Heart left ventricle (tissue), 13 donors: ENCODE measurements at regions not wholly inside any gene's neighbourhood (a gene's known extent, or its start where the extent isn't known, plus 50 kb on each side); places are given as distances from the start of the nearest gene placed in this dataset.

Experiments used
- POLR2A ChIP-seq, 2 donors: fragments of 450-650 bp; IDR thresholded peaks; one replicate each; pipeline ENCODE4 v1.6.1; 2017; ENCODE audit warnings: antibody characterized with exemption in 2 of 2, mild to moderate bottlenecking in 2 of 2, moderate library complexity in 2 of 2
- TF ChIP-seq, protein P1 (sequence below), 12 donors: fragments of 200-600 bp; sonication (generic) in 4 of 12; IDR thresholded peaks; one replicate each; pipeline versions ENCODE4 v1.5.0 to v1.8.0; 2018 to 2022; ENCODE audit warnings: antibody characterized with exemption in 12 of 12, mild to moderate bottlenecking in 5 of 12
- donor health status: ischemic (EF 13 %, LVEDD 7.1; RV severe dilation, severe dysfunction).
- donor health status: DM: no; HTN: yes; CAD: no.
- donor health status: DM: no; HTN: no; CAD: no.
- donor health status: ischemic (EF 25% LVEDD 6.9; RV normal size, moderate dysfunction).
- donor health status: ischemic (EF 25% LVEDD 5.7; RV mildly dilated, moderate dysfunction).
- donor health status: ischemic (EF 35%, LVEDD 5.7; RV mildly dilated, moderate dysfunction).
- donor health status: nonischemic (EF 11% LVEDD 7.7; RV severe dilation, severe dysfunction).
- donor health status: DM: yes; HTN: yes; CAD: no.
- donor health status: PGD.
- donor health status: ischemic (EF 29% LVEDD 5.4; RV normal size, mild dysfunction).
- donor health status: nonischemic (EF 23%, LVEDD 6.1; RV moderate dilation, normal function).

DNA sequence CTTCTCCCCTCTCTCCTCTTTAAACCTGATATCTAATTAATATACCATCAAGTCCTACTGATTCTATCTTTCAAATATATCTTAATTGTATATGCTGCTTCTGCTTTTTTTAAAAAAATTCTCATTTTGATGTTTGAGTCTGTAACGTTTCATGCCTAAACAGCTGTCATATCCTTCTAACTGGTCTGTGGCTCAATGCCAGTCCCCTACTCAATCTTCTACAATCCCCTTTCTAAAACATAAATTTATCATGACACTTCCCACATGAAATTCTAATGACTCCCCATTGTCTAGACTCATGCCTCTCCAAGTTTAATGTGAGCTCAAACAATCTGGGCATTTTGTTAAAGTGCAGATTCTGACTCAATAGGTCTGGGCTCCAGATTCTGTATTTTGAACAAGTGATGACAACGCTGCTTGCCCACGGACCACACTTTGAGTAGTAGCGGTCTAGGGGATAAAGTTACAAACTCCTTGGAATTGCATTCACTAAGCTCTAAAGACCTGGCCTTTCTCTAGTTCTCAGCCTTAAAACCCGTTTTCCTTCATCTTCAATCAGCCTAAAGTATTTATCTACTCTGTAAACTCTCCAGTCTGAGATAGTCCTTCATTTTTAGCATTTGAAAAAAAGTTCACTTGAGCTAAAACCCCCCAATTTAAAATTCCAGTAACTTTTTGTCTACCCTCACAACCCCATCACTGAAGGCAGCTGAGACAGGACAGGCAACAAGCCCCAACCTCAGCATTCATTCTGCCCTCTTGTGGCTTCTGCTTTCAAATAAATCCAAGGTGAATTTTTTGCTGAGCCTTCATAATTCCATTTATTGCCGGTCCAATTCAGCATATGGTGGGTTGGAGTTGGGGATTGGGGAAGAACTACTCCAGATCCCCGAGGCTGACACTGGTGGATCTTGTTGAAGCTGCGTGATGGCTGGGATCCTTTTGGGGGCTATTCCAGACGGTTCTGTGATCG is 88.1 kb upstream of the THRB start:
- TF ChIP-seq, protein P1, sequence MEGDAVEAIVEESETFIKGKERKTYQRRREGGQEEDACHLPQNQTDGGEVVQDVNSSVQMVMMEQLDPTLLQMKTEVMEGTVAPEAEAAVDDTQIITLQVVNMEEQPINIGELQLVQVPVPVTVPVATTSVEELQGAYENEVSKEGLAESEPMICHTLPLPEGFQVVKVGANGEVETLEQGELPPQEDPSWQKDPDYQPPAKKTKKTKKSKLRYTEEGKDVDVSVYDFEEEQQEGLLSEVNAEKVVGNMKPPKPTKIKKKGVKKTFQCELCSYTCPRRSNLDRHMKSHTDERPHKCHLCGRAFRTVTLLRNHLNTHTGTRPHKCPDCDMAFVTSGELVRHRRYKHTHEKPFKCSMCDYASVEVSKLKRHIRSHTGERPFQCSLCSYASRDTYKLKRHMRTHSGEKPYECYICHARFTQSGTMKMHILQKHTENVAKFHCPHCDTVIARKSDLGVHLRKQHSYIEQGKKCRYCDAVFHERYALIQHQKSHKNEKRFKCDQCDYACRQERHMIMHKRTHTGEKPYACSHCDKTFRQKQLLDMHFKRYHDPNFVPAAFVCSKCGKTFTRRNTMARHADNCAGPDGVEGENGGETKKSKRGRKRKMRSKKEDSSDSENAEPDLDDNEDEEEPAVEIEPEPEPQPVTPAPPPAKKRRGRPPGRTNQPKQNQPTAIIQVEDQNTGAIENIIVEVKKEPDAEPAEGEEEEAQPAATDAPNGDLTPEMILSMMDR (IDR thresholded peaks at IDR 0.05) = peak in 11 of 12 donors; percentile 10 to 54 (median 40)
- no peak for TF ChIP-seq POLR2A (IDR thresholded peaks at IDR 0.05)
